Neural cell (in vitro differentiated cells): ENCODE measurements at regions not wholly inside any gene's neighbourhood (a gene's known extent, or its start where the extent isn't known, plus 50 kb on each side); places are given as distances from the start of the nearest gene placed in this dataset.
"Not testable (repeated sequence)": the region's sequence is repeated elsewhere in the genome, so short reads cannot be mapped to it uniquely, and the experiment has no call there.

Experiments
- H2AFZ ChIP-seq: fragments of 200-600, 300-800 bp; sonication (generic), shearing (Covaris generic); 2 replicates; pipeline ENCODE4 v1.6.0; 2014; ENCODE audit warnings: low read depth, mild to moderate bottlenecking, antibody characterized with exemption, low read length, moderate library complexity
- H3F3A ChIP-seq: fragments of 200-600 bp; shearing (Covaris generic); 2 replicates; pipeline ENCODE4 v1.6.1; 2016; ENCODE audit warnings: mild to moderate bottlenecking, moderate library complexity, mixed read lengths, antibody characterized with exemption, low read length; ENCODE audit not compliant: insufficient read depth, poor library complexity, severe bottlenecking
- H3K27ac ChIP-seq: fragments of 200-600, 300-800 bp; sonication (generic), shearing (Covaris generic); 2 replicates; pipeline ENCODE4 v1.5.1; 2014; ENCODE audit warnings: mild to moderate bottlenecking, low read length, moderate library complexity
- H3K27me3 ChIP-seq: fragments of 300-800, 200-600 bp; sonication (generic), shearing (Covaris generic); 2 replicates; pipeline ENCODE4 v1.6.0; 2014; ENCODE audit warnings: mild to moderate bottlenecking, low read depth, low read length, moderate library complexity; ENCODE audit not compliant: insufficient read depth
- H3K36me3 ChIP-seq: fragments of 300-800, 200-600 bp; sonication (generic), shearing (Covaris generic); 2 replicates; pipeline ENCODE4 v1.5.1; 2014; ENCODE audit warnings: mild to moderate bottlenecking, antibody characterized with exemption, low read length, moderate library complexity; ENCODE audit not compliant: insufficient read depth
- H3K4me2 ChIP-seq: fragments of 300-800, 200-600 bp; sonication (generic), shearing (Covaris generic); 2 replicates; pipeline ENCODE4 v1.6.0; 2014; ENCODE audit warnings: mild to moderate bottlenecking, low read length
- H3K4me3 ChIP-seq: fragments of 300-800, 200-600 bp; sonication (generic), shearing (Covaris generic); 2 replicates; pipeline ENCODE4 v1.5.1; 2014; ENCODE audit warnings: mild to moderate bottlenecking, low read length, moderate library complexity
- H3K79me2 ChIP-seq: fragments of 200-600 bp; shearing (Covaris generic); replicated peaks from 2 replicates; pipeline ENCODE4 v1.6.0; 2014; ENCODE audit warnings: mild to moderate bottlenecking, low read length, moderate library complexity; ENCODE audit not compliant: insufficient read depth
- H3K9ac ChIP-seq: fragments of 300-800, 200-600 bp; sonication (generic), shearing (Covaris generic); 2 replicates; pipeline ENCODE4 v1.6.1; 2016; ENCODE audit warnings: mild to moderate bottlenecking, low read length, mixed read lengths
- H3K9me2 ChIP-seq: fragments of 200-600 bp; shearing (Covaris generic); 2 replicates; pipeline ENCODE4 v1.6.1; 2016; ENCODE audit warnings: mild to moderate bottlenecking, low read length, mixed read lengths; ENCODE audit not compliant: insufficient read depth
- H3K9me3 ChIP-seq: fragments of 200-600, 300-800 bp; sonication (generic), shearing (Covaris generic); 2 replicates; pipeline ENCODE4 v1.6.1; 2016; ENCODE audit warnings: mild to moderate bottlenecking, mixed run types, low read length, moderate library complexity, mixed read lengths
- H4K20me1 ChIP-seq: fragments of 200-600 bp; shearing (Covaris generic); 2 replicates; pipeline ENCODE4 v1.6.1; 2016; ENCODE audit warnings: mild to moderate bottlenecking, mixed run types; ENCODE audit not compliant: insufficient read depth
- EP300 ChIP-seq: fragments of 450-650 bp; conservative IDR thresholded peaks from 2 replicates; pipeline ENCODE4 v1.6.1; 2014; ENCODE audit warnings: antibody characterized with exemption, mild to moderate bottlenecking, moderate library complexity; ENCODE audit not compliant: poor library complexity, severe bottlenecking
- EZH2 ChIP-seq: fragments of 200-600, 300-800 bp; shearing (Covaris generic), sonication (generic); IDR thresholded peaks from 2 replicates; pipeline ENCODE4 v1.6.1; 2014; ENCODE audit warnings: antibody characterized with exemption, low read length, borderline replicate concordance, mild to moderate bottlenecking; ENCODE audit not compliant: insufficient read depth, poor library complexity, severe bottlenecking
- MXI1 ChIP-seq: fragments of 450-650 bp; conservative IDR thresholded peaks from 2 replicates; pipeline ENCODE4 v1.6.1; 2014; ENCODE audit warnings: antibody characterized with exemption, mild to moderate bottlenecking; ENCODE audit not compliant: poor library complexity, severe bottlenecking
- POLR2AphosphoS5 ChIP-seq: IDR thresholded peaks from 2 replicates; pipeline ENCODE4 v1.6.1; 2012
- RAD21 ChIP-seq: fragments of 450-650 bp; conservative IDR thresholded peaks from 2 replicates; pipeline ENCODE4 v1.6.1; 2014; ENCODE audit warnings: antibody characterized with exemption, mild to moderate bottlenecking, moderate library complexity
- SMC3 ChIP-seq: fragments of 450-650 bp; conservative IDR thresholded peaks from 2 replicates; pipeline ENCODE4 v1.6.1; 2014; ENCODE audit warnings: antibody characterized with exemption, mild to moderate bottlenecking, moderate library complexity; ENCODE audit not compliant: poor library complexity
- TAF1 ChIP-seq: IDR thresholded peaks from 2 replicates; pipeline ENCODE4 v1.6.1; 2012; ENCODE audit warnings: low read depth
- TF ChIP-seq, protein P1 (sequence below): IDR thresholded peaks from 2 replicates; pipeline ENCODE4 v1.6.1; 2012; ENCODE audit warnings: borderline replicate concordance
- TF ChIP-seq, protein P2 (sequence below): fragments of 450-650 bp; IDR thresholded peaks from 2 replicates; pipeline ENCODE4 v1.5.1; 2014; ENCODE audit warnings: antibody characterized with exemption, mild to moderate bottlenecking, moderate library complexity; ENCODE audit not compliant: poor library complexity, severe bottlenecking

DNA sequence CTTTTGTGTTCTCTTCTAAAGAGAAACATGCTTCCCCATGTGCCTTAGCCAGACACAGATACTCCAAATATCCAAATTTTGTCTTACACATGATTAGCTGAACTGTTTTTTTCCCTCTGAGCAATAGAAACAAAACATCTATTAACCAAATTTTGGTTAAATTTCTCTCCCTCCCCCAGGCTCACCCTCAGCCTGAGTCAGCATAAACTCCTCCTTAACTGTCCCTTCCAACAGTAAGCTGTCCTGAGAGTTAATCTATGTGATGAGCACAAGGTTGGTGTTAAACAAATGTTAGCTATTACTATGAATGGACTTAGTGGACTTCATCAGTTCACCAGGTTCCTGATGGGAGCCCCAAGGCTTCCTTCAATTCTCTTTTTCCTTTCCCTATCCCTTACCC, 108.5 kb downstream of the RSL24D1 start:
- no peaks in the 10 kb centered on the region for H3K36me3 ChIP-seq
- H3K9me3 ChIP-seq, result no peaks in the 10 kb centered on the region
- no peaks in the 10 kb centered on the region for H3K79me2 ChIP-seq
- H3K27ac ChIP-seq, result no peak overlapping the region
- no peaks in the 10 kb centered on the region for H3F3A ChIP-seq
- H3K4me2 ChIP-seq, result no peak overlapping the region
- H4K20me1 ChIP-seq, result no peaks in the 10 kb centered on the region
- no peaks in the 10 kb centered on the region for H3K9me2 ChIP-seq
- no peak overlapping the region for H3K4me3 ChIP-seq
- TF ChIP-seq POLR2AphosphoS5 (no peak), SMC3 (no peak), EP300 (no peak)
- H3K9ac ChIP-seq, result no peak overlapping the region
- no peaks in the 10 kb centered on the region for H3K27me3 ChIP-seq
- no peak overlapping the region for H2AFZ ChIP-seq

DNA sequence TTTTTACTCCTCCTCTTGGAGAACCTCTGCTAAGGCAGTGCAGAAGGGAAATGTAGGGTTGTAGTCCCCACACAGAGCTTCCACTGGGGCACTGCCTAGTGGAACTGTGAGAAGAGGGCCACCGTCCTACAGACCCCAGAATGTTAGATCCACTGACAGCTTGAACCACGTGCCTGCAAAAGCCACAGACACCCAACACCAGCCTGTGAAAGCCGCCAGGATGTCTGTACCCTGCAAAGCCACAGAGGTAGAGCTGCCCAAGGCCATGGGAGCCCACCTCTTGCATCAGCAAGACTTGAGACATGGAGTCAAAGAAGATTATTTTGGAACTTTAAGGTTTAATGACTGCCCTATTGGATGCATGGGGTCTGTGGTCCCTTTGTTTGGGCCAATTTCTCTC, 112.1 kb downstream of the RSL24D1 start:
- Histone ChIP-seq H2AFZ (no peak overlapping the region), H3K27ac (no peak overlapping the region), H3K9ac (no peak overlapping the region), H3K9me2 (no peaks in the 10 kb centered on the region), H3K4me3 (no peak overlapping the region), H3K27me3 (no peaks in the 10 kb centered on the region), H4K20me1 (no peaks in the 10 kb centered on the region), H3K4me2 (no peak overlapping the region), H3K9me3 (no peaks in the 10 kb centered on the region), H3F3A (no peaks in the 10 kb centered on the region), H3K79me2 (no peaks in the 10 kb centered on the region), H3K36me3 (no peaks in the 10 kb centered on the region)
- TF ChIP-seq, protein P1, sequence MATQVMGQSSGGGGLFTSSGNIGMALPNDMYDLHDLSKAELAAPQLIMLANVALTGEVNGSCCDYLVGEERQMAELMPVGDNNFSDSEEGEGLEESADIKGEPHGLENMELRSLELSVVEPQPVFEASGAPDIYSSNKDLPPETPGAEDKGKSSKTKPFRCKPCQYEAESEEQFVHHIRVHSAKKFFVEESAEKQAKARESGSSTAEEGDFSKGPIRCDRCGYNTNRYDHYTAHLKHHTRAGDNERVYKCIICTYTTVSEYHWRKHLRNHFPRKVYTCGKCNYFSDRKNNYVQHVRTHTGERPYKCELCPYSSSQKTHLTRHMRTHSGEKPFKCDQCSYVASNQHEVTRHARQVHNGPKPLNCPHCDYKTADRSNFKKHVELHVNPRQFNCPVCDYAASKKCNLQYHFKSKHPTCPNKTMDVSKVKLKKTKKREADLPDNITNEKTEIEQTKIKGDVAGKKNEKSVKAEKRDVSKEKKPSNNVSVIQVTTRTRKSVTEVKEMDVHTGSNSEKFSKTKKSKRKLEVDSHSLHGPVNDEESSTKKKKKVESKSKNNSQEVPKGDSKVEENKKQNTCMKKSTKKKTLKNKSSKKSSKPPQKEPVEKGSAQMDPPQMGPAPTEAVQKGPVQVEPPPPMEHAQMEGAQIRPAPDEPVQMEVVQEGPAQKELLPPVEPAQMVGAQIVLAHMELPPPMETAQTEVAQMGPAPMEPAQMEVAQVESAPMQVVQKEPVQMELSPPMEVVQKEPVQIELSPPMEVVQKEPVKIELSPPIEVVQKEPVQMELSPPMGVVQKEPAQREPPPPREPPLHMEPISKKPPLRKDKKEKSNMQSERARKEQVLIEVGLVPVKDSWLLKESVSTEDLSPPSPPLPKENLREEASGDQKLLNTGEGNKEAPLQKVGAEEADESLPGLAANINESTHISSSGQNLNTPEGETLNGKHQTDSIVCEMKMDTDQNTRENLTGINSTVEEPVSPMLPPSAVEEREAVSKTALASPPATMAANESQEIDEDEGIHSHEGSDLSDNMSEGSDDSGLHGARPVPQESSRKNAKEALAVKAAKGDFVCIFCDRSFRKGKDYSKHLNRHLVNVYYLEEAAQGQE, result no peak
- TF ChIP-seq MXI1, result no peak
- TF ChIP-seq EZH2, result no peak
- TF ChIP-seq SMC3, result no peak
- no peak for TF ChIP-seq POLR2AphosphoS5
- TF ChIP-seq RAD21, result no peak
- TF ChIP-seq TAF1, result no peak
- TF ChIP-seq, protein P2, sequence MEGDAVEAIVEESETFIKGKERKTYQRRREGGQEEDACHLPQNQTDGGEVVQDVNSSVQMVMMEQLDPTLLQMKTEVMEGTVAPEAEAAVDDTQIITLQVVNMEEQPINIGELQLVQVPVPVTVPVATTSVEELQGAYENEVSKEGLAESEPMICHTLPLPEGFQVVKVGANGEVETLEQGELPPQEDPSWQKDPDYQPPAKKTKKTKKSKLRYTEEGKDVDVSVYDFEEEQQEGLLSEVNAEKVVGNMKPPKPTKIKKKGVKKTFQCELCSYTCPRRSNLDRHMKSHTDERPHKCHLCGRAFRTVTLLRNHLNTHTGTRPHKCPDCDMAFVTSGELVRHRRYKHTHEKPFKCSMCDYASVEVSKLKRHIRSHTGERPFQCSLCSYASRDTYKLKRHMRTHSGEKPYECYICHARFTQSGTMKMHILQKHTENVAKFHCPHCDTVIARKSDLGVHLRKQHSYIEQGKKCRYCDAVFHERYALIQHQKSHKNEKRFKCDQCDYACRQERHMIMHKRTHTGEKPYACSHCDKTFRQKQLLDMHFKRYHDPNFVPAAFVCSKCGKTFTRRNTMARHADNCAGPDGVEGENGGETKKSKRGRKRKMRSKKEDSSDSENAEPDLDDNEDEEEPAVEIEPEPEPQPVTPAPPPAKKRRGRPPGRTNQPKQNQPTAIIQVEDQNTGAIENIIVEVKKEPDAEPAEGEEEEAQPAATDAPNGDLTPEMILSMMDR, result no peak

DNA sequence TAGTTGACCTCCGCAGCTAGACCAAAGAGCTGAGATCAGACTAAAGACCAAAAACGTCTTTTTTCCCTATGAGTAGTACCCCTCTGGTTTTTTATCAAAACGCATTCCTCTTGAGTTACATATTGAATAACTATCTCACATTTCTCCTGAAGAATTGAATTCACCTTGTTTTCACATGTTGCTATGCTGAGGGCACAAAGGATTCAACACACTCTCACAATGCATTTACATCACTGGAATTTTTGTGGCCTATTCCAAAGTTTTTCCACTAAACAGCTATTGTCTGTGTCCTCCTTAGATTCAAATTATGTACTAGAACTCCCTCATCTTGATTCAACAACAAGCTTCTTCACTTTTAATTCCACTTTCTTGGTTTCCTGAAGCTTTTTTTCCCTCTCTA, 112.5 kb downstream of the RSL24D1 start:
- Histone ChIP-seq H3K9me3 (no peaks in the 10 kb centered on the region), H3K9ac (no peak overlapping the region)
- TF ChIP-seq, protein P2, result no peak
- TF ChIP-seq SMC3 (no peak), POLR2AphosphoS5 (no peak), TAF1 (no peak), EZH2 (no peak), EP300 (no peak), MXI1 (no peak), RAD21 (no peak)

DNA sequence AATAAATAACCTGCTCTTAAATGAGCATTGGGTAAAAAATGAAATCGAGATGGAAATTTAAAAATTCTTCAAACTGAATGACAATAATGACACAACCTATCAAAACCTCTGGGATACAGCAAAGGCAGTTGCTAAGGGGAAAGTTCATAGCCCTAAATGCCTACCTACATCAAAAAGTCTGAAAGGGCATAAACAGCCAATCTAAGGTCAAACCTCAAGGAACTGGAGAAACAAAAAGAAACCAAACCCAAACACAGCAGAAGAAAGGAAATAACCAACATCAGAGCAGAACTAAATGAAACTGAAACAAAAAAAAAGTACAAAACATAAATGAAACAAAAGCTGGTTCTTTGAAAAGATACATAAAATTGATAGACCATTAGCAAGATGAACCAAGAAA, 119.7 kb downstream of the RSL24D1 start:
- H3K36me3 ChIP-seq, H3K4me2 ChIP-seq, H3K9ac ChIP-seq, H3K27ac ChIP-seq, H3F3A ChIP-seq, H3K79me2 ChIP-seq, H2AFZ ChIP-seq, H3K9me3 ChIP-seq, H4K20me1 ChIP-seq, H3K9me2 ChIP-seq, H3K4me3 ChIP-seq, H3K27me3 ChIP-seq: not testable (repeated sequence)

More for the DNA sequence above, 112.5 kb downstream of the RSL24D1 start:
- H4K20me1 ChIP-seq, result no peaks in the 10 kb centered on the region
- no peak overlapping the region for H3K4me3 ChIP-seq
- H3K4me2 ChIP-seq, result no peak overlapping the region
- no peaks in the 10 kb centered on the region for H3K27me3 ChIP-seq
- no peak overlapping the region for H2AFZ ChIP-seq
- no peaks in the 10 kb centered on the region for H3K36me3 ChIP-seq
- no peaks in the 10 kb centered on the region for H3F3A ChIP-seq
- no peak overlapping the region for H3K27ac ChIP-seq
- no peaks in the 10 kb centered on the region for H3K9me2 ChIP-seq
- H3K79me2 ChIP-seq, result no peaks in the 10 kb centered on the region
